Keratinocyte (primary cell): ENCODE measurements at regions not wholly inside any gene's neighbourhood (a gene's known extent, or its start where the extent isn't known, plus 50 kb on each side); places are given as distances from the start of the nearest gene placed in this dataset.

Source experiments
- CTCF ChIP-seq, 3 experiments: IDR thresholded peaks in 1 of 3; conservative IDR thresholded peaks in 1 of 3; optimal IDR thresholded peaks in 1 of 3; 2 replicates in 2 of 3; 3 replicates in 1 of 3; pipeline versions ENCODE3 to v1.5.1; 2011; ENCODE audit warnings: low read length in 3 of 3, mild to moderate bottlenecking in 3 of 3, moderate library complexity in 2 of 3, control low read depth in 1 of 3, inconsistent platforms in 1 of 3; ENCODE audit not compliant: insufficient read depth in 2 of 3; ENCODE audit errors: extremely low read depth in 1 of 3
- EZH2 ChIP-seq: IDR thresholded peaks from one replicate; pipeline ENCODE4 v1.6.1; 2012; ENCODE audit warnings: inconsistent platforms, mild to moderate bottlenecking, low read length, moderate library complexity

GRCh38 chr1:222454186-222454585, 93.7 kb downstream of the HHIPL2 start:
- TF ChIP-seq CTCF (optimal IDR thresholded peaks at IDR 0.05 in 1 of 3, IDR thresholded peaks at IDR 0.05 in 1 of 3, conservative IDR thresholded peaks at IDR 0.05 in 1 of 3; ENCODE audit: extremely low read depth in 1 of 3, insufficient read depth in 2 of 3, low read length in 3 of 3) (no peak), EZH2 (no peak)
